ENCODE measurements at regions not wholly inside any gene's neighbourhood (a gene's known extent, or its start where the extent isn't known, plus 50 kb on each side); places are given as distances from the start of the nearest gene placed in this dataset.

DNA sequence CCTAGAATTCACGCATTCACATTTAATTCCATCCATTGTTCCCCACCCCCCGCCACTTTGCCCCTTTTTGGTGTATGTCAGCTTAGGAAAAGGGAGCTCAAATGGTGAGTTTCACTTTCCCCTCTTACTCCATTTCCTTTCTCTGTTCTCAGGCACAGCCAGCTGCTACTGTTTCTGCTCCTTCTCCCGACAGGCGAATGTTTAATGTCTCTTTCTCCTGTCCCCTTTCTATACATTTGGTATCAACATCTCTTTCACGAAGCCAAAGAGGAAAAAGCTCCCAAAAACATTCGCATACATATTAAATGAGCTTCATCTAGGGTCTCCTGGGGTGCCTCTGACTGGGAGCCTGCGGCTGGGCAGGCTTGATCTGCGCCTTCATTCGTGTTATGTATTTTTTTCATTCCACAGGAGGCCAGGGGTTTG, 124.2 kb upstream of the SATB2 start:
- no peak overlapping the region for H3K4me3 ChIP-seq (ENCODE audit: low read length)
- no peak overlapping the region for H3K9ac ChIP-seq (ENCODE audit: low read length)

DNA sequence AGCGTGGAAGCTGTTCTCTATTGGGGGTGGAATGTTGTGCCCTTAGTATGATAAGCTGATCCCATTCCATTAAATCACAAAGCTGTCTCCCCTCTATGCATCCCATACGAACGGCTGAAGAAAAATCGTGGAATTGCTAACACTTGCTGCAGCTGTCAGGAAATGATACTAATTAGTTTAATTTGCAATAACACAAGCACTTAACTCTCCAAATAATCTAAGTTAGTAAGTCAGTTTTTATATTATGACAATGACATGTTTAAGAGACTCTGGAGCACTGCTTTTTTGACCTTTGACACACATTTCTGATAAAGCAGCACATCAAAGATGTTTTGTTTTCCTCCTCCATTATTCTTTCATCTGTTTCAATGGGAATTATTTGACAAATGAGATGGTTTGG, 123.7 kb upstream of the SATB2 start:
- WGBS (ENCODE audit: extremely low coverage, insufficient coverage, low lambda C conversion rate) = no CpG with 5 or more reads among the region's 4 CpGs
- no peaks in the 10 kb centered on the region for H3K79me2 ChIP-seq (ENCODE audit: control insufficient read depth, insufficient read depth, low read length)
- H3K4ac ChIP-seq (ENCODE audit: low read depth, low read length) = no peak overlapping the region
- no peak overlapping the region for H2BK5ac ChIP-seq (ENCODE audit: low read length)
- H3K4me2 ChIP-seq (ENCODE audit: low read length) = no peak overlapping the region
- DNase-seq = no peak
- H3K23ac ChIP-seq (ENCODE audit: low read length) = no peak overlapping the region
- H3K9ac ChIP-seq (ENCODE audit: low read length) = no peak overlapping the region
- no peak overlapping the region for H4K5ac ChIP-seq (ENCODE audit: low read length)
- no peak overlapping the region for H3K27ac ChIP-seq (ENCODE audit: low read depth, low read length)
- no peak overlapping the region for H3K4me3 ChIP-seq (ENCODE audit: low read length)
- H3K4me1 ChIP-seq (ENCODE audit: control insufficient read depth, low read depth, low read length) = no peaks in the 10 kb centered on the region
- no peak overlapping the region for H2BK15ac ChIP-seq (replicated peaks; ENCODE audit: low read depth)
- H3K36me3 ChIP-seq (ENCODE audit: control insufficient read depth, insufficient read depth, low read length) = no peaks in the 10 kb centered on the region
- no peak overlapping the region for H2BK120ac ChIP-seq (ENCODE audit: low read depth, low read length)
- H3K56ac ChIP-seq (ENCODE audit: low read length) = no peak overlapping the region
- no peak overlapping the region for H2AK5ac ChIP-seq (ENCODE audit: low read length)
- no peaks in the 10 kb centered on the region for H3K79me1 ChIP-seq (ENCODE audit: low read length)
- H3K27me3 ChIP-seq (ENCODE audit: insufficient read depth, low read length, poor library complexity) = no peaks in the 10 kb centered on the region
- H4K8ac ChIP-seq (ENCODE audit: low read depth, low read length) = no peak overlapping the region
- H3K18ac ChIP-seq (ENCODE audit: low read length) = no peak overlapping the region

More for the DNA sequence above, 124.2 kb upstream of the SATB2 start:
- Histone ChIP-seq H3K4me2 (ENCODE audit: low read length) (no peak overlapping the region), H2AK5ac (ENCODE audit: low read length) (no peak overlapping the region), H3K27ac (ENCODE audit: low read depth, low read length) (no peak overlapping the region), H3K56ac (ENCODE audit: low read length) (no peak overlapping the region), H3K4ac (ENCODE audit: low read depth, low read length) (no peak overlapping the region), H3K4me1 (ENCODE audit: control insufficient read depth, low read depth, low read length) (no peaks in the 10 kb centered on the region), H3K79me1 (ENCODE audit: low read length) (no peaks in the 10 kb centered on the region), H4K8ac (ENCODE audit: low read depth, low read length) (no peak overlapping the region), H3K79me2 (ENCODE audit: control insufficient read depth, insufficient read depth, low read length) (no peaks in the 10 kb centered on the region), H3K27me3 (ENCODE audit: insufficient read depth, low read length, poor library complexity) (no peaks in the 10 kb centered on the region), H2BK15ac (replicated peaks; ENCODE audit: low read depth) (no peak overlapping the region), H3K23ac (ENCODE audit: low read length) (no peak overlapping the region), H3K36me3 (ENCODE audit: control insufficient read depth, insufficient read depth, low read length) (no peaks in the 10 kb centered on the region), H4K5ac (ENCODE audit: low read length) (no peak overlapping the region), H3K18ac (ENCODE audit: low read length) (no peak overlapping the region), H2BK120ac (ENCODE audit: low read depth, low read length) (no peak overlapping the region), H2BK5ac (ENCODE audit: low read length) (no peak overlapping the region)
- DNase-seq = peak; percentile 21
- no CpG with 5 or more reads among the region's 9 CpGs for WGBS (ENCODE audit: extremely low coverage, insufficient coverage, low lambda C conversion rate)

DNA sequence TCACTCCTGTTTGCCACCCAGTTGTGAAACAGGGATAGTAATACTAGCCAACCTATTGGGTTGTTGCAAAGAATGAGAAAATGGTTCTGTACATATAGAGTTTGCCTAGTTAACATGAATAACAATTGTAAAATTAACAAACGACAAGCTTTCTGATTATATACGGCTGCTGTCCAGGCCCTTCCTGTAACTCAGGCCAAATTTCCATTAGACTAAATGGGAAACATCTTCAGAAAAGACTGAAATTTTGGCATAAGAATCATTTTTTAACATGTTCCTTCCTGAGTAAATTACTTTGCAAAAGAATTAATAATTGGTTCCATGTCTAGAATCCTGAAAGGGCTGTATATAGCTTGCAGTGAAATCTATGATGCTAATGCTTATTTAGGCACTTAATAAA, 117.7 kb upstream of the SATB2 start:
- no peak overlapping the region for H3K27ac ChIP-seq (ENCODE audit: low read depth, low read length)
- H2BK15ac ChIP-seq (replicated peaks; ENCODE audit: low read depth) = no peak overlapping the region
- no peak overlapping the region for H2BK120ac ChIP-seq (ENCODE audit: low read depth, low read length)
- H3K36me3 ChIP-seq (ENCODE audit: control insufficient read depth, insufficient read depth, low read length) = no peaks in the 10 kb centered on the region
- no peak overlapping the region for H3K9ac ChIP-seq (ENCODE audit: low read length)
- no peak overlapping the region for H3K23ac ChIP-seq (ENCODE audit: low read length)
- no peak overlapping the region for H3K4me3 ChIP-seq (ENCODE audit: low read length)
- H4K8ac ChIP-seq (ENCODE audit: low read depth, low read length) = no peak overlapping the region
- WGBS (ENCODE audit: extremely low coverage, insufficient coverage, low lambda C conversion rate) = no CpG with 5 or more reads among the region's 2 CpGs
- H2BK5ac ChIP-seq (ENCODE audit: low read length) = no peak overlapping the region
- H3K27me3 ChIP-seq (ENCODE audit: insufficient read depth, low read length, poor library complexity) = no peaks in the 10 kb centered on the region
- H2AK5ac ChIP-seq (ENCODE audit: low read length) = no peak overlapping the region
- no peak overlapping the region for H3K4ac ChIP-seq (ENCODE audit: low read depth, low read length)
- no peak overlapping the region for H3K18ac ChIP-seq (ENCODE audit: low read length)
- no peaks in the 10 kb centered on the region for H3K4me1 ChIP-seq (ENCODE audit: control insufficient read depth, low read depth, low read length)
- DNase-seq = no peak
- no peaks in the 10 kb centered on the region for H3K79me2 ChIP-seq (ENCODE audit: control insufficient read depth, insufficient read depth, low read length)
- no peak overlapping the region for H3K56ac ChIP-seq (ENCODE audit: low read length)
- H4K5ac ChIP-seq (ENCODE audit: low read length) = no peak overlapping the region
- H3K4me2 ChIP-seq (ENCODE audit: low read length) = no peak overlapping the region
- H3K79me1 ChIP-seq (ENCODE audit: low read length) = no peaks in the 10 kb centered on the region

DNA sequence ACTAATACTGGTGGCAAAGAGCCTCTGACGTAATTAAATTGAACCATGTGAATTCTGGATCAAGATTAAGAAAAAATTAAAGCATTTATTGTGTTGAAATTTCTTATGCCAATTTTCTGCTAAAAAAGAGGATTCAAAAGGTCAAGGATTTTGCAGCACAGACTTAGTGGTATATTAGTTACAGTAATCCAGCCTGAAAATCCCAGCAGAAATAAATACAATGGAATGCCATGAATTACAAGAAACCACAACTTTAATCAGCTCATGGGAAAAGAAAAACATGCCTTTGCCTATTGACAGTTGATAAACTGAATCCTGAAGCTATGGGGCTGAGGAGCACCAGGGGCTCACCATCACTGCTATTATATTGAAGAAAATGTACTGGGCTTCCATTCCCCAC, 114.8 kb upstream of the SATB2 start:
- no CpG with 5 or more reads among the region's 1 CpG for WGBS (ENCODE audit: extremely low coverage, insufficient coverage, low lambda C conversion rate)
- Histone ChIP-seq H3K4me3 (ENCODE audit: low read length) (no peak overlapping the region), H4K5ac (ENCODE audit: low read length) (no peak overlapping the region), H3K79me1 (ENCODE audit: low read length) (no peaks in the 10 kb centered on the region), H3K4me1 (ENCODE audit: control insufficient read depth, low read depth, low read length) (no peaks in the 10 kb centered on the region), H3K23ac (ENCODE audit: low read length) (no peak overlapping the region), H4K8ac (ENCODE audit: low read depth, low read length) (no peak overlapping the region), H3K36me3 (ENCODE audit: control insufficient read depth, insufficient read depth, low read length) (no peaks in the 10 kb centered on the region), H3K9ac (ENCODE audit: low read length) (no peak overlapping the region), H2AK5ac (ENCODE audit: low read length) (no peak overlapping the region), H3K79me2 (ENCODE audit: control insufficient read depth, insufficient read depth, low read length) (no peaks in the 10 kb centered on the region), H2BK120ac (ENCODE audit: low read depth, low read length) (no peak overlapping the region), H3K4ac (ENCODE audit: low read depth, low read length) (no peak overlapping the region), H3K4me2 (ENCODE audit: low read length) (no peak overlapping the region), H3K18ac (ENCODE audit: low read length) (no peak overlapping the region), H2BK15ac (replicated peaks; ENCODE audit: low read depth) (no peak overlapping the region), H2BK5ac (ENCODE audit: low read length) (no peak overlapping the region), H3K27ac (ENCODE audit: low read depth, low read length) (no peak overlapping the region), H3K27me3 (ENCODE audit: insufficient read depth, low read length, poor library complexity) (no peaks in the 10 kb centered on the region), H3K56ac (ENCODE audit: low read length) (no peak overlapping the region)
- no peak for DNase-seq

DNA sequence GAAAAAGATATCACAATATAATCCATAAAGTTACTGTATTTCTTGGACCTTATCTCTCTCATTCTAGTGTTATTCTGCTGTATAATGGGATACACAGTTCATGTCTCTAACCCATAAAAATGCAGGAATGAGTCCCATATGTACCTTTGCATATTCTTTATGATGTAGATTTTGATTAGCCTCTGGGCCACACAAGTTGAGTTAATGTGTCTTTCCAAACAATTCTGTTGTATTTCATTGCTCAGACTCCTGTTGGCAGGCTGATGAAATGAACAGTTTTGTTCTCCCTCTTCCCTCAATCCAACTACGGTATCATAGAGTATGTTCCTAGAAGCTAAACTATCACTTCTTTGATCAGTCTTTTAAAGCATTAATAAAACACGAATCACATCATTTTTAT, 113.2 kb upstream of the SATB2 start:
- H2AK5ac ChIP-seq (ENCODE audit: low read length) = no peak overlapping the region
- no peaks in the 10 kb centered on the region for H3K4me1 ChIP-seq (ENCODE audit: control insufficient read depth, low read depth, low read length)
- no peak overlapping the region for H3K56ac ChIP-seq (ENCODE audit: low read length)
- no peaks in the 10 kb centered on the region for H3K79me2 ChIP-seq (ENCODE audit: control insufficient read depth, insufficient read depth, low read length)
- no peak for DNase-seq
- H3K4ac ChIP-seq (ENCODE audit: low read depth, low read length) = no peak overlapping the region
- no peak overlapping the region for H2BK120ac ChIP-seq (ENCODE audit: low read depth, low read length)
- no peaks in the 10 kb centered on the region for H3K79me1 ChIP-seq (ENCODE audit: low read length)
- H4K8ac ChIP-seq (ENCODE audit: low read depth, low read length) = no peak overlapping the region
- H3K18ac ChIP-seq (ENCODE audit: low read length) = no peak overlapping the region
- H2BK5ac ChIP-seq (ENCODE audit: low read length) = no peak overlapping the region
- H3K27ac ChIP-seq (ENCODE audit: low read depth, low read length) = no peak overlapping the region
- H4K5ac ChIP-seq (ENCODE audit: low read length) = no peak overlapping the region
- H3K36me3 ChIP-seq (ENCODE audit: control insufficient read depth, insufficient read depth, low read length) = no peaks in the 10 kb centered on the region
- no peak overlapping the region for H3K9ac ChIP-seq (ENCODE audit: low read length)
- no peaks in the 10 kb centered on the region for H3K27me3 ChIP-seq (ENCODE audit: insufficient read depth, low read length, poor library complexity)
- WGBS (ENCODE audit: extremely low coverage, insufficient coverage, low lambda C conversion rate) = no CpG with 5 or more reads among the region's 2 CpGs
- no peak overlapping the region for H2BK15ac ChIP-seq (replicated peaks; ENCODE audit: low read depth)
- H3K4me3 ChIP-seq (ENCODE audit: low read length) = no peak overlapping the region
- no peak overlapping the region for H3K4me2 ChIP-seq (ENCODE audit: low read length)
- H3K23ac ChIP-seq (ENCODE audit: low read length) = no peak overlapping the region

DNA sequence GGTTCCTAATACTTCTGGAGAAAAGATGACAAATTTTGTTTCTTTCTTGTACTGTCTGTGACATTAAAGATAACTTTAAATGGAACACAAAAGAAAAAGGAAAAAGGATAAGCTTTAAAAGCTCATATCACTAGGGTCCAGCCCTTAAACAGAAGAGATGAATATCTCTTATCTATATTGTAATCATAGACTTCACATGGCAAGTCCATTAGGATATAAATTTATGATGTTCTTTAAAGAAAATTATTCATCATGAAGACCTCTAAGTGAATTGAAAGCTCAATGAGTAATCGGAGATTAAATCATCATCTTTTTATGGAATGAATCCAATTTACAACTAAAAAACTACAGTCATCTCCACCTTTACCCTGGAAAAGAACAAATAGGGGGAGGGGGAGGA, 111.6 kb upstream of the SATB2 start:
- no peaks in the 10 kb centered on the region for H3K79me1 ChIP-seq (ENCODE audit: low read length)
- H3K56ac ChIP-seq (ENCODE audit: low read length) = no peak overlapping the region
- no peaks in the 10 kb centered on the region for H3K79me2 ChIP-seq (ENCODE audit: control insufficient read depth, insufficient read depth, low read length)
- H3K4me1 ChIP-seq (ENCODE audit: control insufficient read depth, low read depth, low read length) = no peaks in the 10 kb centered on the region
- H3K23ac ChIP-seq (ENCODE audit: low read length) = no peak overlapping the region
- no peak overlapping the region for H2BK120ac ChIP-seq (ENCODE audit: low read depth, low read length)
- no peak overlapping the region for H2BK5ac ChIP-seq (ENCODE audit: low read length)
- no peak overlapping the region for H3K4me3 ChIP-seq (ENCODE audit: low read length)
- no peak overlapping the region for H2AK5ac ChIP-seq (ENCODE audit: low read length)
- no peak overlapping the region for H3K9ac ChIP-seq (ENCODE audit: low read length)
- H3K36me3 ChIP-seq (ENCODE audit: control insufficient read depth, insufficient read depth, low read length) = no peaks in the 10 kb centered on the region
- H3K4me2 ChIP-seq (ENCODE audit: low read length) = no peak overlapping the region
- no peak overlapping the region for H2BK15ac ChIP-seq (replicated peaks; ENCODE audit: low read depth)
- no CpG with 5 or more reads among the region's 1 CpG for WGBS (ENCODE audit: extremely low coverage, insufficient coverage, low lambda C conversion rate)
- H3K18ac ChIP-seq (ENCODE audit: low read length) = no peak overlapping the region
- no peak overlapping the region for H3K4ac ChIP-seq (ENCODE audit: low read depth, low read length)
- DNase-seq = no peak
- no peak overlapping the region for H4K8ac ChIP-seq (ENCODE audit: low read depth, low read length)
- H3K27ac ChIP-seq (ENCODE audit: low read depth, low read length) = no peak overlapping the region
- H4K5ac ChIP-seq (ENCODE audit: low read length) = no peak overlapping the region
- no peaks in the 10 kb centered on the region for H3K27me3 ChIP-seq (ENCODE audit: insufficient read depth, low read length, poor library complexity)
